Fibroblast of skin of back (primary cell): ENCODE measurements at regions not wholly inside any gene's neighbourhood (a gene's known extent, or its start where the extent isn't known, plus 50 kb on each side); places are given as distances from the start of the nearest gene placed in this dataset.
"Not testable (repeated sequence)": the region's sequence is repeated elsewhere in the genome, so short reads cannot be mapped to it uniquely, and the experiment has no call there.

Experiments used
- DNase-seq: peaks from one replicate; pipeline ENCODE4 v3.0.0-alpha.2; 2013

DNA sequence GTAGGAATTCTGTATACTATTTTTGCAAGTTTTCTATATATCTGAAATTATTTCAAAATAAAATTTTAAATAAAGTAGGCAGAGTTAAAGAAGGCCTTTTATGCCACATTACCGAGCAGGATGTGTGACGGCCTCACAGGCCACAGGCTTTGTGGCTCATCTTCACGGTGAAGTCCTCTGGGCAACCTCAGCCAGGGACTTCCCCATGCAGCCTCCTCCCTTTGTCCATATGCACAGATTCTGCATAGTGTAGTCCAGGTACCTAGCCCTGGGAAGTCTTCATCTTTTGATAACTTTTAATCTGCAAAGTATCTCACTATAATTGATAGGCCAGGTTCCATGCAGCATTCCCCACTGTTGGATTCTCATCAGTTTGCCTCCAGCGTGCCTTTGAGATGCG is 62.8 kb downstream of the ARHGAP11B start:
- not testable (repeated sequence) for DNase-seq

DNA sequence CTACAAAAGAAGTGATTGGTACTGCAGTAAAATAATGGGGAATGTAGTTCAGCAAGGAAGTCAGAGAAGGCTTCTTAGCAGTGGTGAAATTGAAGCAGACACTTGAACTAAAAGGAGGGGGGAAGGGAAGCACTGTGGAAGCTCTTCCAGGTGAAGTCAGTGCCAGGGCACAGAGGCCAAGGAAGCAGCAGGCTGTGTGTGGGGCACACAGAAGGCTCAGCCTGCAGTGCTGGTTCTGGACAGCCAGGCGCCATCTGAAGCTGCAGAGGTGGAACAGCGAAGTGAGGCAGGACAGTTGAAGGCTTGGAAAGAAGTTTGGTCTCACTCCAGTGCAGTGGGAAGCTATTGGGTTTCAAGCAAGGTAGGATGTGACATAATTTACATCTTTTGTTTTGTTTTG is 64.2 kb downstream of the ARHGAP11B start:
- DNase-seq = not testable (repeated sequence)

DNA sequence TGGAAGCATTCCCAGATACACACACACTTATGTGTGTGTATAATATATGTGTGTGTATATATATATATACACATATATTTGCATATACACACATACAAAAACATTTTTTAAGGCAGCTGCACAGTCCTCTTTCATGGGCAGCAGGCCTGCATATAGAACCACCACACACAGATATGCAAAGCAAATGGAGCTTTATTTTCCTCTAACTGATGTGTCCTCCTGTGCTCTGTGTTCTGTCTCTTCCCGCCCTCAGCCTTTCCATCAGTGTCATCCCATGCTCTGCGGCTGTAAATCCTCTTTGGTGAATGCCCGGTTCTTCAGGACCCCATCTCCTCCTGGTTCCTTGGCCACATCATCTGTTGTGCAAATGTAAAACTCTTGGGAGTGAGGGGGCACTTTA is 69.9 kb downstream of the ARHGAP11B start:
- not testable (repeated sequence) for DNase-seq

DNA sequence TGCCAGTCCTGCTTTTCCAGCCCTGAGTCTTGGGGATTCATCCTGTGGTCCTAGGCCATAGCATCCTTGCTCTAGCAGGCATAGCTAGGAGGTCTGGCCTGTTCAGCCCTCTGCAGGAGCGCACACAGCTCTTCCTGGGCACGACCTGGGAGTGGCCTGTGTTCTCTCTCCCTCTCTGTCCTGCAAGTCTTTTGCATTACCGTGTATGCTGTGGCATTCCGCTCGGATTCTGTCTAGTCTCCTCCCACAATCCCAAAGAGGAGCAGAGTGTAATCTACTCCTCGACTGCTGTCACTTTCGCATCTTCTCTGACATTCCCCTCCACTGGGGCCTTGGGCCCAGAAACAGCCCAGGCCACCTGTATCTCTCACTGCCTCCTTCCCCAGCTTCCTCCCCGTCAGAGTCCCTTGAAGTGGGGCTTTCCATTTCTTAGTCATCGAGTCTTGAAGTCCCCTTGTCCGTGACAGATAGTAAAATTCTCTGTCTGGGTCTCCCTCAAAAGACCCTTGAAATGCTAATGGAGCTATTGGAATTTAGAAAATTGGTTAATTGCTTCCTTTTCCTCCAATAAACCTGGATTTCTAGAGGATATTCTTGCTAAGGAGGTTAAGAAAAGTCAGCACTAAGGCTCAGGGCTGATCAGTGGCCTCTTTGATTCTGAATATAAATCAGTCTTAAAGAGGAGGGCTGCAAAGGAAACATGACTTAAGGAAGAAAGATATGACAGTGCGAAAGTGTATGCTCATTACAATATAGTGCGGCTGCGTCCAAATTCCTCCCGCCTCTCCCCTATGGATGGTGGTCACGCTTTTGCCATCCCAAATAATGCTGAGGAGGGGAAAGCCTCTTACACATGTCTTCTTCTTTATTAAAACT is 70.7 kb downstream of the ARHGAP11B start:
- not testable (repeated sequence) for DNase-seq

DNA sequence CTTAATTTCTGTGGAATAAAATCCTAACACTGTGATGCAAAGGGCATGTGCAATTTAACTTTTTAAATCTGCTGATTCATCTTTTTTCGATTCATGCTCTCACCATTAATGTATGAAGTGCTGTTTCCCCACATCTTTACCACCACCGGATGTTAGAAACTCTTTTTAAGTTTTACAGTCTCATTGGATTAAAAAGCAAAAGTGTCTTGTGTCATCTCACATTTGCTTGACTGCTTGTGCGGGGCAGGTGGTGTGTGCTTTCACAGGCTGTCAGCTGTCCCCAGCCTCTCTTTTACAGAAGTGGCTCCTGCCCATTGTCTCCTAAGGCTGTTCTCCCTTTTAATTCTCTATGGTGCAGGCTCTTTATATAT is 71.4 kb downstream of the ARHGAP11B start:
- not testable (repeated sequence) for DNase-seq

DNA sequence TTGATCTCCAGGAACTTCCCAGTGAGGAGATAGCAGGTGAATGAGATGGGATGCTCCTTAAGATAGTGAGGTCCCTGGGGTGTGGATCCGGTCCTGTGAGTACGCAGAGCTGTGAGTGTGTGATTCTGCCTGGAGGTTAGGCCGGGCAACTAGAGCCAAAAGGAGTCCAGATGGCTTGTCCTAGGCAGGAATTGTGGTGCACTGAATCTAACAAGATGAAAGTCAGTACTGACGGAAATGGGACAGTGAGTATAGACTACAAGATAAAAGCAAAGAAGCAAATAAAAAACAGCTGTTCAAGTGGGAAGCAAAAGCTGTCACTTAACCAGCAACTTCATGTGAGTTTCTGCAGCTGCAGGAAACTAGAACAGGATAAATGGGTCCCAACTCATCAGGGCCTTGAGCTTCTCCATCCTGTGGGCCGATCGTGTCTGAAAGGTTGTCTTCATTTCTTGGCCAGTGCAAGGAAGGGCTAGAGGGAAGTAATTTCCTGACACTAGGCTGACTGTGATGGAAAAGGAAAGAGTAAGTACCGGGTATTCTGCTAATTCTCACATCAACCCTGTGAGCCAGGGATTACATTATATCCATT is 74.2 kb downstream of the ARHGAP11B start:
- DNase-seq = not testable (repeated sequence)

DNA sequence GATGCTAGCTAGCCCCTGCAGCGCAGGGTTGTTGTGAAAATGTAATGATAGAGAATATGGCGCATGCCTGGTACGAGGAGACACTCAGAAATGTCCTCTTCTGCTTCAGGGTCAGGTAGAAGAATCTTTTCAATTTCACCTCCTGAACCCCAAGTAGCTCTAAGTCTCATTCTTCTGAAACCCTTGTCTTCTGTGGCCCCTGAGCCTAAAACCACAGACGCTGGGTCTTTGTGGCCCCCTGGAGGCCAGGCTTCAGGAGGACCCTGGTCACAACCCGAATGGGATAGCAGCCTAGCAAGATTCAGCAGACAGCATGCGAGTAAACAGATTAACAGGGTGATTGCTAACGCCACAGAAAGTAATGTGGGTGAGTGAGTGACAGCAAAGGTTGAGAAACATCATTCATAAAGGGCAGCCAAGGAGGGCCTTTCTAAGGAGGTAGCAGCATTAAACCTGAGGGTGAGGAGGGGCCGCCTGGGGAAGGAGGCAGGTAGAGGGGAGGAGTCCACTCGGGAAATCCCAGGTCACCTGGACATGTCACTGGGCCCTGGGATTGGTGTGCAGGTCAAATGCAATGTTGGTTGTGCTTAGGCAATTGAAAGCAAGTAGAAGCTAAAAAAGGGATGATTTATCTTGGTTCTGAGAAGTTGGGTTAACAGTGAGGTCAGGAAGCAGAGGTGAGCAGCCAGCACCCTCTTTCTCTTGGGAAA is 82.2 kb downstream of the ARHGAP11B start:
- not testable (repeated sequence) for DNase-seq

DNA sequence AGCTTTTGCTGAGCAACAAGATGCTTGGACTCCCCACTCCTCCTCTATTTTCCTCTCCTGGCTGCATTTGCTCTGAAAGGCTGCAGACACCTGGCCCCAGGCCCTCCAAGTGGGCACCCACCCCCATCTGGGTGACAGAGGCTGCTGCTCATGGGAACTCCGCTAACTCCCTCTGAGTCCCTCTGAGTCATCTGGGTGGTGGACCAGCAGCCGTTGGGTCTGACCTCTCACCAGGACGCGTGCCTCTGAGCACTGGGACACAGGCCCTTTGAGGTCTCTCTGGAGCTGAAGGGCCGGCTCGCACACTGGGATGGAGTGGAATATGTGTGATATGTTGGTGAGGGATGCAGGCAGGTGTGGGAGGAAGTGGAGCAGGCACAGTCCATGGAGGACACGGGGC is 82.9 kb downstream of the ARHGAP11B start:
- DNase-seq = not testable (repeated sequence)

DNA sequence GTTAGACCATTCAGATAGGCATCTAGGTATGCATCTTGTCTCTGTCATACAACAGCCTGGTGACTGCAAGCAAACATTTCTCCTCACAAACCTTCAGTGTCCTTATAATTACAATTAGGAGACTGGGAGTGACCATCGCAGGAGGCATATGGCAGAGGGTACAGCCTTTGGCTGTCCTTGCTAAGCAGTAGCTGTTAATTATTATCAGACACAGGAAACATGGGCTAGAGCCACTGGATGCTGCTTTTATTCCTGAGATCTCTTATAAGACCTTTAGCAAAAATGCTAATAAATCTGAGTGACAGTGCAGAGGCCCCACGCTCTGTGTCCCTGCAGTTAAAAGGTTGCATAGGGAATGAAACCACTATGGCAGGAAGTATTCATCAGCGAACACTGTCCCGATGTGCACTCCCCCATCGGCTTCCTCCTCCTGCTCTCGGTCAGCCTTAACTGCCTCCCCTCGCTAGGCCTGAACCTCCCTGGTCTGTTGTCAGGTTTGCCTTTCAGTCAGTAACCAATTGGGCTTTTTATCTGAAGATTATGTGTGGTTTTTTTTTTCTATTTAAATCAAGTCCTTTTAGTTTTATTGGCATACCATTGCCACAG is 92.2 kb downstream of the ARHGAP11B start:
- not testable (repeated sequence) for DNase-seq

DNA sequence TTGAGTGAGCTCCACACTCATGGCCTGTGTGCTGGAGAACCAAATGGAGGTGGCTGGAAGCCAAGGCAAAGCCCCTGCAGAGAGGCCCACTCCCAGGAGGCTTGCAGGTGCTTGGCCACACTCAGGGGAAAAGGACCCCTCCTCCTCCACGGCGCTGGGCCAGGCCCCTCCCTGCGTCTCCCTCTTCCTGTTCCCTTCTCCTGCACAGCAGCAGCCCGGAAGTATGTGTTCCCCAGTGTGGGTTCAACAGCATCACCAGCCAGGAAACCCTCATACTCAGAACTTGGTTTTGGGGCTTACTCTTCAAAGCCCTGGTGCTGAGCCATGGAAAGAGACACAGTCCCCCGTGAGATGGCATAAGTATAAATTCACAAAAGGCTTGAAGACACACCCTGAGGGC is 93.4 kb downstream of the ARHGAP11B start:
- DNase-seq = not testable (repeated sequence)

DNA sequence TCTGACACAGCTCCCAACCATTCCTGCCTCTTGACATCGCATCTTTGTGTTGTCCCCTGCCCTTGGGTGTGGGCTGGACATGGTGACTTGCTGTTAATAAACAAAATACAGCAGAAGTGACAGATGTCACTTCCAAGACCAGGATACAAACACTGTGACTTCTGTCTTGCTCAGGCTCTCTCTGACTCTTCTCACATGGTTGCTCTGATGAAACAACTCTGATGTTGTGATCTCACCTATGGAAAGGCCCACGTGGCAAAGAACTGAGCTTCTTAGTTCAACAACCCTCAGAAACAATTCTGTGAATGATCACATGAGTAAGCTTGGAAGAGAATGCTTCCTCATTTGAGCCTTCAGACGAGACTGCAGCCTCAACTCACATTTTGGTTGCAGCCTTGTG is 94.9 kb downstream of the ARHGAP11B start:
- not testable (repeated sequence) for DNase-seq

DNA sequence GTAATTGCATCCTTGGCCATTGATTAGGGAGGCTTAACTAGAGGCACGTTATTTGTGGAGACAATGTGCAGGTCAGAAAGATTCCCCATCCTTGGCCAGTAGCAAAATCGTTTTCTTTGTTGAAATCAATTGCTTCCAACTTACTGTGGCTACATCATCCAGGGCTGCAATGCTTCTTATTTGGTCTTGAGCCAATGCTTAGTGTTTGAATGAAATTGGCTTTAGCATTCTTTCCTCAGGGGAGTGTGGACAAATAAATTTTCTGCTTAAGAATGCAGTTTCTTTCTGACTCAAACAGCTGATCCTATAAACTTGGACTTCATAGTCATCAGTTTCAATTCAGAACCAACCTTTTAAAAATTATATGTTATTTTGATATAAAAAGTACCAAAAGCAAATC is 95.6 kb downstream of the ARHGAP11B start:
- DNase-seq = peak; percentile 2

DNA sequence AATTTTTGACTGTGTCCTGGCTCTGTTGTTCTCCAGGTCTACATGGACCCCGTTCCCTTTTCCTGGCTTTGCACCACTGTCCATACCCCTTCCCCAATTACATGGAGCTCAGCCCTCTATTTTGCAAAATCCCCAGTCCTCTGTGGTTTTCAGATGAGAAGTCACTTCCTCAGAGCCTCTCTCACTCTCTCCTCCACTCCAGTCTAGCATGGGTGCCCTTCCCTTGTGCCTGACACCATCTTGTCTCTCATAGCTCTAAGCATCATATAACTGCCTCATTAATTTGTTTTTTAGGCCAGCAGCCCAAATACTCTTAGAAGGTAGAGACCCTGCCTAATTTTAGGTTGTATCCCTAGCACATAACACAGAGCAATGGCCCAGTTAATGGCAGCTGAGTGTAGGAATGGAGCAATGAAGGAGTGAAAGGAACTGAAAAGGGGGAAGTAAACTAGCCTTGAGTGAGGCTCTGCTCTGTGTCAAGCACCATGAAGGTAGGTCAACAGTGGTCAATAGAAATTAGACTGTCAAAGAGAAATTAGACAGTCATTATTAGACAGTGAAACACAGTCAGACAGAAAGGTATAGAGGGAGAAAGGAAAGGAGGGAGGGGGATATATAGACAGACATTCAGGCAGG is 97.7 kb downstream of the ARHGAP11B start:
- DNase-seq = not testable (repeated sequence)

DNA sequence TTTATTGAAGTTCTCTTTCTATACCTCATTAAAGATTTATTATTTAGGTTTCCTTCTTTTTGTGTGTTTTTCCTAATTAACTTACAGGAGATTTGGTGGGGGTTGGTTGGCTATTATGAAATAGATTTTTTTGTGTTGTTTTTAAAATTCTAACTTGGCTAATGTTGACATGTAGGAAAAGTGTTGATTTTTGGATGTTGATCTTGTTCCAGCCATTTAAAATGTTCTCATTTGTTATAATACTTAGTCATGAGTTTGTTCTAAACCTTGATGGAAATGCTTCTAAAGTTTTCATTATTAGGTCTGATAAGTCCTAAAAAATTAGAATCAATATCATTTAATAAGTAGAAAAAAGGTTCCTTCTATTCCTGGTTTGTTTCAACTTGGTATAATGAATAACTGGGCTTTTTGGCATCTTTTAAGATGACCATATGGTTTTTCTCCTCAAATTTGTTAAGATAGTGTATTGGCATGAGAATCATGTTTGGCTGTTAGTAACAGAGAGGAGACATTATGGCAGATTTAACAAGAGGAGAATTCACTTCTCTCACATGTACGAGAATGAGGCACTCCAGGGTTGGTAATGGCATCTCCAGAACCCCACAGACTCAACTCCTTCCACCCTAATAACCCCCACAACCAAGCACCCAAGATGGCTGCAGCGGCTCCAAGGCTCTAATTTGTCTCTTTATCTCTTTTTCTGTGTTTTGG is 104.1 kb downstream of the ARHGAP11B start:
- not testable (repeated sequence) for DNase-seq

DNA sequence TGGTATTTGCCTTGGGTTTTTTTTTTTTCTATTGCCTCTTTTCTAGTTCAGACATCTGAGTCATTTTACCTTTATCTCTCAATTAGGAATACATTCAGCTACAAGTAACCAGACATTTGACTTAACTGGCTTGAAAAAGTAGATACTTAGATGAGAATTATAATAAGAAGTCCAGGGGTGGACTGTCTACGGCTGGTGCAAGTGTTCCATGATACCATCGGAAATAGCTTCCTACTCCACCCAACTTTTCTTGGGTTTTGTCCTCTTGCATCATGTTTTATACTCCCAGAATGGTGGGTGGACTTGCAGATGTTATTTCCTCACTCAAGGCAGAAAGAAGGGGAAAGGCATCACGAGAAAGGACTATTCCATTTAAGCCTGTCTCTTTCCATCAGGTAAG is 104.7 kb downstream of the ARHGAP11B start:
- DNase-seq = not testable (repeated sequence)

DNA sequence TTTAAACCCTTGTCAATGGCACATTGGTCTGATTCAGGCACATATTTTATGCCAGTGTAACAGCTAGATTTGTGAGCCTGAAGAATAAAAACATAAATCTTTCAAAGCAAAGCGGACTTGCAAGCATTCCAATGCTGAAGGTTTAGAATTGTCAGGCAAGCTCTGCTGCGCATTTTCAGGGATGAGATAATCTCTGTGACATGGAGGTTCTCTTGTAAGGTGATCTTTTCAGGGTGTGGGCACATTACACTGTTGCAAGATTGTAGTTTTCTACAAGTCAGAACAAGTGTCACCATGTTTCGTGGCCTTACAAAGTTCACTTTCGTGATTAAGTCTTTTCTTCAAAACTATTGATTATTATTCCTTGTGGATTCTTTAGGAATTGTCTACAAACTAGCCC is 106.2 kb downstream of the ARHGAP11B start:
- DNase-seq = not testable (repeated sequence)

DNA sequence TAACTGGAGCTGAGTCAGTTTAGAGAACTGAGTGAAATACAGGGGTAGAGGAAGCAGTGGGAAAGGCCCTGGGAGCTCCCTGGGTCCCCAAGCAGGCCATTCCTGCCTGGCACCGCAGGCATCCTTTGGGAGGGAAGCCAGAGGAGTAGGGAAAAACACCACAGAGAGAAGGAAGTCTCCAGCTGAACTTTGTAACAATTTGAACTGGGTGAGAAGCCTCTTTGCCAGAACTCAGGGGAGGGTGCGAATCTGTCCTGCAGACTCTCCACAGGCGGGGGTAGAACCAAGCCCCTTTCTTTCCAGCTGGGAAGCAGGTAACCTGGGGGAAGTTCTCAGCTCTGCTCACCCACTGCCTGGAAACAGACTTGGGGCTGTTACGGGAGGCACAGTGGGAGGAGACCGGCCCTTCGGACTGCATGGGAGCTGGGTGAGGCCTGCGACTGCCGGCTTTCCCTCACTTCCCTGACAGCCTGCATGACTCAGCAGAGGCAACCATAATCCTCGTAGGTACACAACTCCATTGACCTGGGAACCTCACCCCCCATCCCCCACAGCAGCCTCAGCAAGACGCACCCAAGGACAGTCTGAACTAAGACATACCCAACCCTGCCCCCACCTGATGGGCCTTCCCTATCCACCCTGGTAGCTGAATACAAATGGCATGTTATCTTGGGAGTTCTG is 110.1 kb downstream of the ARHGAP11B start:
- DNase-seq = not testable (repeated sequence)

DNA sequence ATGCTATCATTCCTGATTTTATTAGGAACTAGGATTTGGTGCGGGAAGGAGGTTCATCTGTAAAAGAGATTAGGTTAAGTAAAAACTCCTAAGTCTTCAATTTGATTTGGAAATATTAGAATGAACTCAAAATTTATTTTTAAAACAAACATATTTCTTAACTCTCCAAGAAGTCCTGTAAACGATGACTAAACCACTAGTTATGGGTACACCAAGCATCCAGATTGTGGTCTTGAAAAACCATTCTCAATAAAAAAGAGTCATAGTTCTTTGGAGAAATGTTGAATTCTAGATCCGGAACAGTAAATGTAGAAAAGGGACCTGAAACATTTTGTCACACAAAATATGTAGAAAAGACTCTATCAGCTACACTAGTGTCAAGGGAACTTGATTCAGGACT is 116.9 kb downstream of the ARHGAP11B start:
- peak; percentile 54 for DNase-seq

DNA sequence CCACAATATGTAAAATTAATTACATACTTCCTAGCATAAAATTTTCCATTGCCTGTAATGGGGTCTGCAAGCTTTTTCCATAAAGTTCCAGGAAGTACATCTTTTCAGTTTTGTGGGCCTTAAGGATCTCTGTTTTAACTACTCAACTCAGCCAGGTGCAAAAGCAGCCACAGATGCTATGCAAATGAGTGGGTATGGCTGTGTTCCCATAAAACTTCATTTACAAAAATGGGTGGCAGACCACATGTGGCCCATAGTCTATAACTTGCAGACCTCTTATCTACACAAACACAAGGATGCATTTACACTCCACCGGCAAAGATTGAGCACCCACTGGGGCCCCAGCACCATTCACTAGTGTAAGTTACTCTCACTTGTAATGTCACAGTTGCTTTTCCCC is 123.1 kb downstream of the ARHGAP11B start:
- DNase-seq = not testable (repeated sequence)

DNA sequence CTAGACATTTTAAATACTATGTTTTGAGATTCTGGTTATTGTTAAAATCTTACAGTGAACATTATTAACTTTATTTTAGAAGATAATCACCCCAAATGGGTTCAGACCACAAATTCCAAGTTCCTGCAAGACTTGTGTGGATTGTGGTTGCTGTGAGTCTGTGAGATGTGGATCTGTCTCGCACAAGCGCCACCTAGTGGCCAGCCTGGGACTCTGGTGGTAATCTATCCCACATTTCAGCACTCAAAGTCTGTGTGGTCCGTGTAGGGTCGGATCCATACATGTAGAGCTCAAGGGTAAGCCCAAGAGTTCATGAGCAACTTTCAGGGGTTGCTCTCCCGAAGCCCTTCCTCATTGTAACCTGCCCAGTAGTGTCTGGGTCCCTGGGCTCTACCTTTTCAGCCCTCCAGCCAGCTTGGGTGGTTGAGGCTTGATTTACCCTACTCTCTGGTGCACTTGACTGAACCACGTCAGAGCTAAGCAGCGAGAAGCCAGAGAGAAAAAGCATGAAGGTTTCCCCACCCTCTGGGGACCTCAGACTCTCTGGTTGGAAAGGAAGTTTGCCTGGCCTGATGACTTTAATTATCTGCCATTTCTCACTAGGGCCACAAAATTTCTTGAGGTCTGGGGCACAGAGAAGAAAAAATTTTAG is 129.2 kb downstream of the ARHGAP11B start:
- DNase-seq = not testable (repeated sequence)

DNA sequence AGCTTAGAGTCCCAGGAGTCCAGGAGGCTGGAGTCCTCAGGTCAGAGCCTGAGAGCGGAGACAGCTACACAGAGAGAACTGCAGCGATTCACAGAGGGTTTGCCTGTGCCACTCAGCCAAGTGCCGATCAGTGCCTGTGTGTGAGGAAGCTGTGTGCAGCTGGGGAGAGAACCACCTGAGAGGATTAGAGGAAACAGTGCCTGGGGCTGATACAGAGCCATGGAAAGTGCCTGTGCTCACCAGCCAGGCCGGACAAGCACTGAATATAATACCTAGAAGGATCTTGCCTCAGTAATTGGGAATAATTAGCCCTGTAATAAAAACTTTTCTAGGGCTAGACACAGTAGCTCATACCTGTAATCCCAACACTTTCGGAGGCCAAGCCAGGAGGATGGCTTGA is 134.7 kb downstream of the ARHGAP11B start:
- DNase-seq = not testable (repeated sequence)
